ENCODE measurements at regions not wholly inside any gene's neighbourhood (a gene's known extent, or its start where the extent isn't known, plus 50 kb on each side); places are given as distances from the start of the nearest gene placed in this dataset.

DNA sequence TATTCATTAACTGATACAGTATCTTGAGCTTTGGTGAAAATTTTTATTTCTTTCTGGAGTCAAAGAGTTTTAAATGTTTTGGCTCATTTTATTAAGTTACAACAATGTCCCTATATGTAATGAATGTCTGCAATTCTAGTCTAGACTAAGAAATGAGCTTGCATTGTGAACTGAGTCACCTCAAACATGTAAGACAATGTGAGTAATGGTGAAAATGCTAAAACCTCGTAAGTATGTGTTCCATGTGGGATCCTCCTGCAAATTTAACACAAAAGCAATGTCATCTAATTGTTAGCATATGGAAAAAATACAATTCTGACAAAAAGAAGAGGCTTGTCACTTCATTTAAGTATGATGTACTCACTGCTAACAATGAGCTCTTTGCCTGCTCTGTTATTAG, 480.5 kb upstream of the FSTL5 start:
- DNase-seq (ENCODE audit: low spot score) = no peak

DNA sequence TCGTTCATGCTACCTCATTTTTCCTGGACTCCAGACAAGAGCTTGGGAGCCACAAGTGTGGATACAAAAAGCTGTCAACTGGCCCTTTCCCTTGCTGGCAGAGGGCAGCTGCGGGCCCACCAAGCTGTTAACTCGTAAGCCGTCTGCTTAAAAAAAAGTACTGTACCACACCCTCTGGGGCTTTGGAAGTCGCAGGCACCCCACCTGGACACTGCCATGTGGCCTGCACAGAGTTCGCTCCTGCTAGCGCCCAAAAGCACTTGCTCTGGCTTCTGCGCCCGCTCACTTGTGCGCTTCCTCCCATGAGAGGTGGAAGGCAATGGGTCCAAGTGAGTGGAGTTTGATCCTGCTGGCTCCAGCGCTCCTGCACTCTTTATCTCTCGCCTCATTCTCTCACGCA, 476.4 kb upstream of the FSTL5 start:
- no peak for DNase-seq (ENCODE audit: low spot score)

DNA sequence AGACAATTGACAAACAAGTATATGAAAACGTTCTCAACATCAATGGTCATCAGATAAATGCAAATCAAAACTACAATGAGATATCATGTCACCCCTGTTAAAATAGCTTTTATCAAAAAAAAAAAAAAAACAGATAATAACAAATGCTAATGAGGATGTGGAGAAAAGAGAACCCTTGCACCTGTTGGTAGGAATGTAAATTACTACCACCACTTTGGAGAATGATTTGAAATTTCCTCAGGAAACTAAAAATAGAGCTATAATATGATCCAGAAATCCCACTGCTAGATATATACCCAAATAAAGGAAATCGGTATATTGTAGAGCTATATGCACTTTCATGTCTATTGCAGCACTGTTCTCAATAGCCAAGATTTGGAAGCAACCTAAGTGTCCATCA, 470.6 kb upstream of the FSTL5 start:
- no peak for DNase-seq (ENCODE audit: low spot score)

DNA sequence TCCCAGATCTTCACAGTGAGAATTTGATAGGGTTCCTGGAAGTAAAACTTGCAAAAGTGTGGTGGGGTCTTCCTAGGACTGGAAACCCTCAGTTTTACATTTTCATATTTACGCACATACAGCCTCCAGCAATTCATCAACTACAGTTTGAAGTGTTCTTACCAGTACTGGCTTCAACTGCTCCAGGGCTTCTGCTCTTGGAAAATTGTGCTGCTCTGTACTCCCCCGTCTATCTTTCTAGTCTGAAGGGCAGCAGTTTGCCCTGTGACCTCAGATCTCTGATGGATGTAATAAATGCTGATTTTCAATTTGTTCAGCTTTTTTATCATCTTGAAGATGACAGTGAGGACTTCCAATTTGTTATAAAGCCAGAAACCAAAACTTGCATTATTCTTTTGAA, 458.9 kb upstream of the FSTL5 start:
- no peak for DNase-seq (ENCODE audit: low spot score)

DNA sequence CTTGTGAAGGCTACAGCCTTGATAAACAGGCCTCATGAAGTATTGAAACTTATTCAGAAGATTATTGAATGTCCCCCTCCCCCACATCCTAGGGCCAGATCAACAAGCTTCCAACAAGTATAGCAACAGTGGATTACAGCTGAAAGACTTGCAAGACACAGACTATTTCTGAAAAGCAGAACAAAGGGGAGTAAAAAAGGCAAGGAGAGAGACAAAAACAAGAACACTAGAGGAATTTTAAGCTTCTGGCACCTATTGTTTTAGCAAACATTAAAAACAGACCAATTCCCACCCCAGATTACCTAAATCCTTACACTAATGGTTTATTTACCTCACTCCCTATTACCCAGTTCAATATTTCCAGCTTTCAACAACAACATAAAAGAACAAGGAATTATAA, 446.3 kb upstream of the FSTL5 start:
- DNase-seq (ENCODE audit: low spot score) = no peak

DNA sequence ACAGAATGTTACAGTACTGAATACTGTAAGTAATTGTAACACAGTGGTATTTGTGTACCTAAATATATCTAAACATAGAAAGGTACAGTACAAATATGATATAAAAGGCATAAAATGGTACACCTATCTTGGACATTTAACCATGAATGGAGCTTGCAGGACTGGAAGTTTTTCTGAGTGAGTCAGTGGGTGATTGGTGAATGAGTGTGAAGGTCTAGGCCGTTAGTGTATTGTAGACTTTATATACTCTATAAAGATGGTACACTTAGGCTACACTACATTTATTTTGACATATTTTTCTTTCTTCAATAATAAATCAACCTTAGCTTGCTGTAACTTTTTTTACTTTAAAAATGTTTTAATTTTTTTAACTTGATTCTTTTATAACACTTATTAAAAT, 422.5 kb upstream of the FSTL5 start:
- DNase-seq (ENCODE audit: low spot score) = no peak

DNA sequence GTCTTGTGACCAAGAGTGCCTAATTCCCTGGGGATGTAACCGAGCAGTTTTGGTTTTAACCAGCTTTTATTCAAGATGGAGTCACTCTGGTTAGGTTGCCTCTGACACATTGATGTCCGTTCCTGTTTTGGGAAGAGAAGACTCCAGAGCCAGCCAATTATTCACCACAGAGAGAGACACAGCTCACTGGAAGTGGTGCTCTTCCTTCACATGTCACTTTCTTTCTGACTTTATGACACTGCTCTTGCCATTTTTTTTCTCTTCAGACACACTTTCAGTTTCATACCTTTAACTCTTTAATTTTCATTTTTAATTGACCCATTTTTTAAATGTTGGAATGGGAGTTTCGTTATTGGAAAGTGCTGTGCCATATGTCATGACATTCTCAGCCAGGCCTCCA, 418.4 kb upstream of the FSTL5 start:
- no peak for DNase-seq (ENCODE audit: low spot score)

DNA sequence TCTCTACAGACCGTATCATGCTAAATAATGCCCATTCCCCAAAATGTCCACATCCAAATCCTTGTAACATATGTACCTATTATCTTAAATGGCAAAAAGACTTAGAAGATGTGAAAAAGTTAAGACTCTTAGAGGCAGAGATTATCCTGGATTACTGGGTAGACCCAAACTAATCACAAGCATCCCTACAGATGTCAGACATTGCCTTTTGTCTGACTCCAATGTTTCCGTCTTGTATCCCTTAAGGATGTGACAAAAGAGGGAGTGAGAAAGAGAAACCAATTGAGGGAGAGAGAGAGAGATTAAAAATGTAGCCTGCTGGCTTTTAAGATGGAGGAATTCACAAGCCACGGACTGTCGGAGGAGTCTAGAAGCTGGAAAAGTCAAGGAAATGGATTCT, 401.9 kb upstream of the FSTL5 start:
- DNase-seq (ENCODE audit: low spot score) = no peak

DNA sequence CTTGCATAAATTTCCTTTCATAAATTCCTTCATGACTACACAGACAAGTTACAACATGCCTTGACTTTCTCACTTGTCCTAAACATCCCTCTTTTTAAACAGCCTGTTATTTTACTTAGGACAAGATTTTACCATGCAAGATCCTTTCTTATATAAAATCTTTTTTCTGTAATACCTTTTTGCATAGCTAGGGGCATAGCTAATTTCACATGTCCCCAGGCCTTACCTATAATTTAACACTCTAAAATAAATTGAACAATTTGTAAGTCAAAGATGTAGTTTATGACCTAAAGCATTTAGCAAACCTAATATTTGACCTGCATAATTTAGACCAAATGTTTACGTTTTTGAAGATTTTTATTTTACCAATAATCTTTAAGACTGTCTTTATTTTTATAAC, 396.3 kb upstream of the FSTL5 start:
- DNase-seq (ENCODE audit: low spot score) = no peak

DNA sequence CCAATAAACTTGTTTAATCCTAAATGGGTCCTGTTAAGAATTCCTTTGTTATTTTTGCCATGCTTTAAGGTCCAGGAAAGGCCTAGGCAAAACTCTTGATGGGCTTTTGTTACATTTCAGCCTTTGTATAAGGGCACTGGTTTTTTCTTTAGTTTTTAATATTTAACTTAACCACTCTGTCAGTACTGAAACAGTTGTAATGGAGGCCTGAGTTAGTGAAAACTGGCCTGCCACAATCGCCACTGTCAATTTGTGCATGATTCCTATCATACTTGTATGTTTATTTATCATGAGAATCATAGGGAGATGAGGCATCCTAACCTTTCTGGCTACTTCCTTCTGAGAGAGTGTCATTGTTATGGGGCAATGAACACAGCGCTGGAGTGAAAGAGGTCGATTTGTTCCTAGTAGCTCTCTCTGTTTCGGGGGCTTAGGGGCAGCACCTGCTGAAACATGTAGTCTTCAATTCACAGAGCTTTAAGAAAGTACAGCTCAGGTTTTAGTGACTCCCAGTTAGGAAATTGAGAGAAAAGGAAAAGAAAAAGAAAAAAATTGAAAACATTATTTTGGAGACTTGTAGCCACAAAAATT, 393.8 kb upstream of the FSTL5 start:
- no peak for DNase-seq (ENCODE audit: low spot score)

DNA sequence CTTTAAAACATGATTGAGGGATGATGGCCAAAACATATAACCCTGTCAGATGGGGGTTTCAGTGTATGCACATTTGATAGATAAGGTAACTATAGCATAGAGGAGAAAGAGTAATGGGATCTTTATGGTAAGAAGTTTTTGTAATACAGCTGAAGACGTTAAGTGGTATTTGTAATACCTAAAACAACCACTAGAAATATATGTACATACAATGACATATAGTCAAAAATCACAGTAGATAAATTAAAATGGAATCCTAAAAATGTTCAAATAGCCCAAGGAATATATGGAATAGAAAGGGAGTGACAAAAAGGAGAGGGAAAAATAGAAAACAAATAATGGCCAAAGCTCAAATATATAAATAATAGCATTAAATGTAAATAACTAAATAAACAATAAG, 371.3 kb upstream of the FSTL5 start:
- DNase-seq (ENCODE audit: low spot score) = no peak

DNA sequence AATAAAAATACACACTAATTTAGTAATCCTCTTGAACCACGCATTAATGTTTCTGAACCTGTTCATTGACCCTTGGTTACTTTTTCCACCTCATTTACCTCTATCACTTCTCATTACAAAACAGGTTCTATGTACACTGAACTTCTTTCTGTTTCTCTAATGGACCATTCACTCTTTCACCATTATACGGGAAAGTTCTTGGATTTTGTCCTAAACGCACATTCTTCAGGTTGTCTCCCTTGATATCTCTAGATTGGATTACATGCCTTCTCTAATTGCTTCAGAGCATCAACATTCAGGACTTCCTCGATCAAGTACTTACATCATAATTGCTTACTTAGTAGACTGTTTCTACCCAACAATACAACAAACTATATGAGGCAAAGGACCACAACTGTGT, 359.4 kb upstream of the FSTL5 start:
- no peak for DNase-seq (ENCODE audit: low spot score)

DNA sequence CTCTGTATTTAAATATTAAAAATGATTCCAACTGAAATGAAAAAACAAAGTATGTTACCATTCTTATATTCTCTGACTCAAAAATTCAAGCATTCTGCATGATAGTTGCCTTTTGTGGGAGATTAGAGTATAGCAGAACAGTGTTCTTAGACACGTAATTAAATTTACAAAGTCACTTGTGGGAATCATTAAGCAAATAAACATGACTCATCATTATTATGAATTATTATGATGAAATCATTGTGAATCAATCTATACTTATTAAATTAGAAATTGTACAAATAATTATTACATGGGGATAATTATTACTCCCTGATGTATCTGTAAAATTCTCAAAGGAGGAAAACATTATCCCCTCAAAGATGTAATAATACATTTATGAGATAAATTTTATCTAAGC, 358.9 kb upstream of the FSTL5 start:
- no peak for DNase-seq (ENCODE audit: low spot score)

DNA sequence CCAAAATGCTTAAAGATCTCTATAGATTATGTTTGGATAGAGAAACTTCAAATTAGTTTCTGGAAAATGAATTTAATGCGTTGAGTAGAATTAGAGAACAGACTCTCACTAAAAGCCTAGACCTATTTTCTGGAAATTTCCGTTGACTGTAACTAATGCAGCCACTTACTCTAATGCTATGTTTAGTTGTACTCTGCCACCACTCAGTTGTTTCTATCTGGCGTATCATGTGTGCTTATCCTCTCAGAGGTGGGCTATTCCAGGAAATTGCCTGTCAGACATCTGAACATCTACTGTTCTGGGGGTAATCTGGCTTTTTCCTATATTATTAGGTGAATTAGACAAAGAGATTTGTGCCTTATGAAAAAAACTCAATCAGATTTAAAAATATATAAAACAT, 347.1 kb upstream of the FSTL5 start:
- no peak for DNase-seq (ENCODE audit: low spot score)

DNA sequence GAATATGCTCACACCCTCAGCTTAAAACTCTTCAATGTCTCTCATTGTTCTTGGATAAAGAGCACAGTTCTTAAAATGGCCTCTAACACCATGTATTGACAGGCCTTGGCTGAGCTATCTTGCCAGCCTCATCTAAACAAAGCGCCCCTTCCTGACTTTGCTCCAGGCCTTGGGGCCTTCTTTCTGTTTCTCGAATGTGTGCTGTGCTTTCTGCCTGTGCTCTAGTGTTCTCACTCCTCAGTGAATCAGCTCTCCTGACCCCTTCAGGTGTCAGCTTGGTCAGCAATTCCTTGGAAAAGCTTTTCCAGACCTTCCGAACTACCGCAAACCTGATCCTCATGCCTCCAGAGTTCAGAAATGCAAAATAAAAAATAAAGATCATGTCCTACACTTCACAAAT, 346.3 kb upstream of the FSTL5 start:
- DNase-seq (ENCODE audit: low spot score) = no peak

DNA sequence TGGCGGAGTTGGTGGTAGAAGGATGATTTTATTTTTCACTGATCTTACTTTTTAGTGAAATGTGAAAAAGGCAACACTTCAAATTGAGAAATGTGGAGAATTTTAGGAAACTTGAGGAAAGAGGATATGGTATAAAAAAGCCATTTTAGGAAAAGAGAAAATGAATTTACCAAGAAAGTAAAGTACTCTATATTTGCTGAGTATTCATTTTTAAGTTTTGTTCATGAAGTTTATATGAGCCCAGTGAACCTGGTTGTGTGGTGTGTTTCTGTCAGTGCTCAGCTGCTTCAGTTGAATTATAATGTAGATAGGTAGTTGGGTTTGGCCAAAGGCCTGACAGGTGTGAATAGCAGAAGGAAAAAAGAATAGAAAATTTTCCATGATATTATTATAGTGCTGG, 345.5 kb upstream of the FSTL5 start:
- no peak for DNase-seq (ENCODE audit: low spot score)

DNA sequence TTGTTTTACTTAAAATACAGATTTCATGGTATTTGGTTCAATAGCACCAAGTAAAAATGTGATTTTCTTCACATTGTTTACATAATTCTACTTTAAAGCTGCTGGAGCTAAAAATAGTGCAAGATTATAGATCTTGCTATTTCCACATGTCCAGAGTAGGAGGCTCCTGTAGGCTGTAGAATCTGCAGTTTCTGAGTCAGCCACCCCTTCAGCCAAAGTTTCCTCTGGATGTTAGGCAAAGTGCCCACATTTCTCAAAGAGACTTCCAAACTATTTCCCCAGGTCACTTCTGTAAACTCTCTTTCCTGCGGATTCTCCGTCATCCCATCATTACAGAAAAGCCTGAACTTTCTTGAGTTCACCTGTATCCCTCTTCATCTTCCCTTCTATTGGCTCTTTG, 342.5 kb upstream of the FSTL5 start:
- peak; percentile 57 for DNase-seq (ENCODE audit: low spot score)

DNA sequence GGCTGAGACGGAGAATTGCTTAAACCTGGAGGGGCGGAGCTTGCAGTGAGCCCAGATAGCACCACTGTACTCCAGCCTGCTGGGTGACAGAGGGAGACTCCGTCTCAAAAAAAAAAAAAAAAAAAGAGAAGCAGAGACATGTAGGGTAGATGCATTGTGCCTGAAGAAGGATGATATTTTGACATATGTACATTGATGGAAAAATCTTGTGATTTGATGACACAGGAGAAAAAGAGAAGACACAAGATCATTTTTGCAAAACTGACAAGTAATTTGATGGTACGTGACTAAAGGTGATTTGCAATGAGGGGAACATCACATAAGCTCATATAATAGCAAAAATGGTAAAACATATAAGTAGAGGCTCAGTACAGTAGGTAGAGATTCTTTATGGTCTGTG, 340.1 kb upstream of the FSTL5 start:
- no peak for DNase-seq (ENCODE audit: low spot score)

DNA sequence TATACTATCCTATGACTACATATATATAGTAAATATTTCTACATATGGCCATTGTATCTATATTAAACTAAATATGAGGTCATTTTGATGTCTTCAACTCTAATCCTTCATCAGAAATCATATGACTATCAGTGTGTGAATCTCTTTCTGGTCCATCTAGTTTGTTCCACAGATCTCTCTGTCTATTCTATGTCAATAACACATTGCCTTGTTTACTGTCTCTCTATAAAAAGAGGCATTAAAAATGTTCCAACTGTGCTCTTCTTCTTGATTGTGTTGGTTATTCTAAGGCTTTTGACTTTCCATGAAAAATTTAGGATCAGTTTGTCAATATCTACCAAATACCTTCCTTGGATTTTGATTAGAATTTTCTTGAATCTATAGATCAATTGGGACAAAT, 338.3 kb upstream of the FSTL5 start:
- no peak for DNase-seq (ENCODE audit: low spot score)

DNA sequence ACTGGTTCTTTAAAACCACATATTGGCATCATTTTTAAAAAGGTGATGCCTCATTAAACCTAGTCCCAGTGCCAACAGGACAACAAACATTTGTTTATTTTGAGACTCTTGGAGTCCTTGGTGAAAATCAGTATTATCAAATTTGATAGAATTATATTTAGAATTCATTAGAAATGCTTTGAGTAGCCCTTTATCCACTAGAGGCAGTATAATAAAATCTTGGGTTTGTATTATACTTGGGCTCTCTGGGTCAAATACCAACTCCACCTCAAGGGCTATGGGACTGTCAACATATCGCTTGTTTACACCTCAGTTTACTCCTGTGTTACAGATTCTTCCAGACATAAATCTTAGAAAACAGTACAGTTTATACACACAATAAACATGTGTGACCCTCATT, 335.7 kb upstream of the FSTL5 start:
- no peak for DNase-seq (ENCODE audit: low spot score)

DNA sequence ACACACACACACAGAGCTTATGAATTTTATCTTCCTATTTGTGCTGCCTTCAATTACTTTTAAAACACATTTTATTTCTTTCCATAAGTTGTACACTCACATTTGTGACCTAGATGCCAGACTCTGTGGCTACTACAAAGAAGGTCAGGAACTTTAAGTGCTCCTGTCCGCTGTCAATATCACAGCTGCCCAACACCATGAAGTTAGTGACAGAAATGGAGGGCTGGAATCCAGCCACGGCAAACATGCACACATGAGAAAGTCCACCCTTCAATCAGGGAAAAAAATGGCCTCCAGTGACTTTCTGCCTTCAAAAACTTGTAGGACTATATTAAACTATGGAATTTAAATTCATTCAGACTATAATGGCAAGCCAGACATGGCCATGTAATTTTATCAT, 334.4 kb upstream of the FSTL5 start:
- DNase-seq (ENCODE audit: low spot score) = no peak

DNA sequence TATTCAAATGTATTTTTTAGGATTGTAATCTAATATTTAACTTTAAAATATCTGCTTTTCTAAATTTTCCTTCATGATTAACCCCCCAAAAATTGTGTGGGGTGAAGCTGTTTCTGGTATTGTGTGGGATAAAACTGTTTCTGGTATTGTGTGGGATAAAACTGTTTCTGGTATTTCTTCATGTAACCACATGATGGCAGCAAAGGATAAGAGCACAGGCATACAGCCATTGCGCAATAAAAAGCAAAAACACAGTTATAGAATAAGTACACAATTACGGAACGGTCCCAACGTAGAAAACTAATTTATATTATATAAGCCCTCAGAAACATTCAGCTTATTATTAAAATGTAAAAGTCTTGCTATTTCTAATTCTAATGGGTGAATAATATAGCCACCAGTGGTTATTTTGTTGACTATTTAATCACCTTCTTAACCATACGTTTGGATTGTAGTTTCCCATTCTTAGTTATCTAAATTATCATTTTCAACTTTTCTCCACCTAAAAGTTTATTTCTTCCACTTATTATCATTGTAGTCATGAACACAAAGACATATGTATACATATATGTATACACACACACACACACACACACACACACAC, 333.9 kb upstream of the FSTL5 start:
- DNase-seq (ENCODE audit: low spot score) = peak; percentile 26

DNA sequence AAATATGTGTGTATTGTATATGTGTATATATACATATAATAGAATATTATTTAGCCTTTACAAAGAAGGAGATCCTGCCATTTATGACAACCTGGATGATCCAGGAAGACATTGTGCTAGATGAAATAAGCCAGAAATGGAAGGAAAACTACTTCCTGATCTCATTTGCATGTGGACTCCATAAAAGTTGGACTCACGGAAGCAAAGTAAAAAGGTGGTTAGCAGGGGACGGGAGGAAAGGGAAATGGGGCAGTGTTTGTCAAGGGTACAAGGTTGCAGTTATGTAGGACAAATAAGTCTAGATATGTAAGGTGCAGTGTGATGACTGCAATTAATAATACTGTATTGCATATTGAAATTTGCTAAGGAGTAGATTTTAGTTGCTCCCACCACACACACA, 331.1 kb upstream of the FSTL5 start:
- DNase-seq (ENCODE audit: low spot score) = no peak

DNA sequence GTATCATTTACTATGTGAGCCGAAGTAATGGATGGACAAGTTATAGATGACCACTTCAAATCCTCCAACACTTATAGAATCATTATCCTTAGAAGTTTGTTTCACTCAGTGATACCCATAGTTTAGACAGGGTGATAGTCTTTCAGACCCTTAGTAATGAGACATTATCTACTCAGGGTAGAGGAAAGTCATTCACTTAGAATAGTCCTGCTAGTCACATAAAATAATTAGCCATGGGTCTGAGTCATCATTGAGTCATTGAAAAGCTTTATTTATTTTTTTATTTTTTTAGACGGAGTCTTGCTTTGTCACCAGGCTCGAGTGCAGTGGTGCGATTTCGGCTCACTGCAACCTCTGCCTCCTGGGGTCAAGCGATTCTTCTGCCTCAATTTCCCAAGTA, 321.7 kb upstream of the FSTL5 start:
- DNase-seq (ENCODE audit: low spot score) = no peak
